Kidney (tissue), 13 donors: ENCODE measurements at regions not wholly inside any gene's neighbourhood (a gene's known extent, or its start where the extent isn't known, plus 50 kb on each side); places are given as distances from the start of the nearest gene placed in this dataset.

Experiments
- DNase-seq, 5 donors: peaks; one replicate each; pipeline ENCODE4 v3.0.0-alpha.2; 2013 to 2020
- FAIRE-seq: peaks from 2 replicates; lab custom pipeline; 2012; peaks lifted over from hg19 to GRCh38; lab: Jason Lieb, UNC
- H3K27ac ChIP-seq, 2 donors: one replicate each; pipeline ENCODE4 v1.7.0; 2013; ENCODE audit warnings: low read depth in 2 of 2, low read length in 2 of 2, inconsistent platforms in 1 of 2
- H3K27me3 ChIP-seq: one replicate; pipeline ENCODE4 v1.7.1; 2013; ENCODE audit warnings: low read length, inconsistent platforms; ENCODE audit not compliant: control insufficient read depth, insufficient read depth
- H3K36me3 ChIP-seq, 3 donors: one replicate each; pipeline versions ENCODE4 v1.7.0 to v1.7.1; 2013; ENCODE audit warnings: low read length in 3 of 3, control low read depth in 1 of 3, inconsistent platforms in 1 of 3; ENCODE audit not compliant: insufficient read depth in 3 of 3, control insufficient read depth in 2 of 3
- H3K4me1 ChIP-seq, 3 donors: one replicate each; pipeline versions ENCODE4 v1.7.0 to v1.7.1; 2013; ENCODE audit warnings: low read length in 3 of 3, inconsistent platforms in 1 of 3, low read depth in 1 of 3; ENCODE audit not compliant: control insufficient read depth in 2 of 3, insufficient read depth in 2 of 3
- H3K4me3 ChIP-seq, 3 donors: one replicate each; pipeline versions ENCODE4 v1.7.0 to v1.8.1; 2013; ENCODE audit warnings: low read length in 3 of 3, control low read depth in 1 of 3, inconsistent platforms in 1 of 3
- H3K9ac ChIP-seq, 3 donors: one replicate each; pipeline versions ENCODE4 v1.7.0 to v1.7.1; 2013; ENCODE audit warnings: low read length in 3 of 3, control low read depth in 1 of 3, inconsistent platforms in 1 of 3
- H3K9me3 ChIP-seq, 3 donors: one replicate each; pipeline versions ENCODE4 v1.7.0 to v1.7.1; 2013; ENCODE audit warnings: low read length in 3 of 3, control low read depth in 1 of 3, inconsistent platforms in 1 of 3; ENCODE audit not compliant: control insufficient read depth in 2 of 3, insufficient read depth in 1 of 3
- intact Hi-C: fragments of 100-400 bp; cut with DNase I; formaldehyde crosslinking; loops from one replicate; pipeline ENCODE4 v1.11.1; 2022
- TF ChIP-seq, protein P1 (sequence below): IDR thresholded peaks from 3 replicates; pipeline ENCODE4 v1.5.1; 2012; ENCODE audit warnings: mild to moderate bottlenecking, moderate library complexity, borderline replicate concordance; ENCODE audit not compliant: insufficient read depth; ENCODE audit errors: extremely low read depth
- donor health status: control.
- donor health status: control.
- donor health status: control.
- donor health status: control.
- donor health status: control.
- donor health status: DM: yes; HTN: yes; CAD: no.
- donor health status: Normal renal cell carcinoma (clear cell type).

DNA sequence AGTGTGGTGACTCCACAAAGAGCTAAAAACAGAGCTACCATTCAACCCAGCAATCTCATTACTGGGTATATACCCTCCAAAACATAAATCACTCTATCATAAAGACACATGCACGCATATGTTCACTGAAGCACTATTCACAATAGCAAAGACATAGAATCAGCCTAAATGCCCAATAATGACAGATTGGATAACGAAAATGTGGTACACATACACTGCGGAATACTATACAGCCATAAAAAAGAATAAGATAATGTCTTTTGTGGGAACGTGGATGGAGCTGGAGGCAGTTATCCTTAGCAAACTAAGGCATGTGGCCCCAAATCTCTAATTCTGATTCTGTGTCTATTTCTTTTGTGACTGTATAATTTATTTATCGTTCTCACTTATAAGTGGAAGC, 89.0 kb upstream of the PRNP start:
- FAIRE-seq, result no peak
- Histone ChIP-seq H3K9me3 (no peaks in the 10 kb centered on the region), H3K4me3 (no peak overlapping the region), H3K36me3 (no peaks in the 10 kb centered on the region), H3K27ac (no peak overlapping the region), H3K9ac (no peak overlapping the region), H3K27me3 (no peaks in the 10 kb centered on the region), H3K4me1 (peaks cover 0 to 6% (median 3%) of the 10 kb centered on the region in 3 donors)
- DNase-seq, result no peak
- TF ChIP-seq, protein P1, sequence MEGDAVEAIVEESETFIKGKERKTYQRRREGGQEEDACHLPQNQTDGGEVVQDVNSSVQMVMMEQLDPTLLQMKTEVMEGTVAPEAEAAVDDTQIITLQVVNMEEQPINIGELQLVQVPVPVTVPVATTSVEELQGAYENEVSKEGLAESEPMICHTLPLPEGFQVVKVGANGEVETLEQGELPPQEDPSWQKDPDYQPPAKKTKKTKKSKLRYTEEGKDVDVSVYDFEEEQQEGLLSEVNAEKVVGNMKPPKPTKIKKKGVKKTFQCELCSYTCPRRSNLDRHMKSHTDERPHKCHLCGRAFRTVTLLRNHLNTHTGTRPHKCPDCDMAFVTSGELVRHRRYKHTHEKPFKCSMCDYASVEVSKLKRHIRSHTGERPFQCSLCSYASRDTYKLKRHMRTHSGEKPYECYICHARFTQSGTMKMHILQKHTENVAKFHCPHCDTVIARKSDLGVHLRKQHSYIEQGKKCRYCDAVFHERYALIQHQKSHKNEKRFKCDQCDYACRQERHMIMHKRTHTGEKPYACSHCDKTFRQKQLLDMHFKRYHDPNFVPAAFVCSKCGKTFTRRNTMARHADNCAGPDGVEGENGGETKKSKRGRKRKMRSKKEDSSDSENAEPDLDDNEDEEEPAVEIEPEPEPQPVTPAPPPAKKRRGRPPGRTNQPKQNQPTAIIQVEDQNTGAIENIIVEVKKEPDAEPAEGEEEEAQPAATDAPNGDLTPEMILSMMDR, result no peak
- intact Hi-C loops, result no loop called here

DNA sequence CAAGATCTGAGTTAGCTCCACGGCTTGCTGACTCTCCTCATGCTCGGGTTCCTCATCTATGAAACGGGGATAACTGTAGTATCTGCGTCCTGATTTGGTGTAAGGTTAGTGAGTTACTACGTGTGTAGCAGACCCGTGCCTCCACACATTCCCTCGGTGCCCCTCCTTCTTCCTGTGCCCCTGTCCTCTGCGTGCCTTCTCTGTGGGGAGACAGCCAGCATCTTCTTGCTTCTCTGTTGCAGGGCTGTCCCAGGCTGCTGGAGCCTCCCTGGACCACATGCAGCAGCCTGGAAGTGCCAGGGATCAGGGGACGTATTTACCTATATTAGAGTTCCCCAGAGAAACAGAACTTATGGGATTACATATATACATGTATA, 93.1 kb upstream of the PRNP start:
- no peak for FAIRE-seq
- TF ChIP-seq, protein P1, result no peak
- intact Hi-C loops, result no loop called here
- no peak overlapping the region for H3K27ac ChIP-seq
- H3K9ac ChIP-seq, result no peak overlapping the region
- H3K4me3 ChIP-seq, result no peak overlapping the region
- no peaks in the 10 kb centered on the region for H3K9me3 ChIP-seq
- no peak for DNase-seq
- no peaks in the 10 kb centered on the region for H3K36me3 ChIP-seq
- H3K4me1 ChIP-seq, result peaks cover 0 to 6% (median 3%) of the 10 kb centered on the region in 3 donors
- H3K27me3 ChIP-seq, result no peaks in the 10 kb centered on the region

DNA sequence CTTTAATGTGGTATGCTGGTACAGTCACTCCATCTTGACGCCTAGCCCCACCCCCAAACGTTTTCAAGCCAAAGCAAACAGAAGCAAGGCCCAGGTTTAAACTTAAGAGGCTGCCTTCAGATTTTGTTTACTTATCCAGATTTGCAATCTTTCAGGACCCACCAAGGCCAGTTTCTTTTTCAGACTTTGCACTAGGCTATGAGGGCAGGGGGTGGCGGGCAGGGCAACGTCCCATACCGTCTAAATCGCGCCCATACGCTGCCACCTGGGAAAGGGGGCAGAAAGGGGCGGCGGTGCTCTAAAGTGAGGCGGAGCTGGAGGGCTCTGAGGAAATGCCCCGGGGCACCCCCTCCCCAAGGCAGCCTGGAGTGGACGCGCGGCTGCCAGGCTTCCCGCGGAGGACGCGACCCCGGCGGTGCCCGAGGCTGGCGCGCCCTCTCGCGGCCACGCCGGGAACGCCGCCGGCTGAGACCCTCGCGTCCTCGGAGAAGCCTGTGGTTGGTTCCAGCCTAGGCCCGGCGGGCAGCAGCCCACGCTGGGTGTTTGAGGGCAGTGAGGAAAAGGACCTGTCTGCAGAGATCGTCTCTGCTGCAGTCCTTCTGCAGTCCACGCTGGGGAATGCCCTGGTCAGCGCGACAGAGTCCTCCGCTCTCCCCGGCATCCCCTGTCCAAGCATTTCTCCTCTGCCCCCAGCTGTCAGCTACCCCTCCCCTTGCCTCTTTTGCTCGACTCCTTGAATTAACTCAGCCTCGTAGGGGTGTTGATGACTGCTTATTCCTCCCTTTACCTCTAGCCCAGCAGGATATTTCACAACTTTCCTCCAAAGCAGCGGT, 93.7 kb upstream of the PRNP start:
- peak overlapping the region in 1 of 3 donors; percentile 42 for H3K4me3 ChIP-seq
- FAIRE-seq, result no peak

More for the DNA sequence above, 93.7 kb upstream of the PRNP start:
- intact Hi-C loops, result no loop called here
- Histone ChIP-seq H3K9me3 (no peaks in the 10 kb centered on the region), H3K27ac (no peak overlapping the region), H3K9ac (no peak overlapping the region), H3K36me3 (no peaks in the 10 kb centered on the region), H3K27me3 (no peaks in the 10 kb centered on the region), H3K4me1 (peaks cover 0 to 6% (median 3%) of the 10 kb centered on the region in 3 donors)
- TF ChIP-seq, protein P1, result peak; percentile 82
- peak; percentile 50 to 77 (median 57) for DNase-seq
